NCI-H446 treated with DMSO at 0.1 percent for 48 hours (cell line): ENCODE measurements at regions not wholly inside any gene's neighbourhood (a gene's known extent, or its start where the extent isn't known, plus 50 kb on each side); places are given as distances from the start of the nearest gene placed in this dataset.
"Not testable (repeated sequence)": the region's sequence is repeated elsewhere in the genome, so short reads cannot be mapped to it uniquely, and the experiment has no call there.

ENCODE experiments used
- DNase-seq: peaks from one replicate; lab custom pipeline; 2025; lab: John Stamatoyannopoulos, UW

- no peak for DNase-seq
Measured at GRCh38 chr18:62442391-62442790, 80.4 kb upstream of the ZCCHC2 start.

- DNase-seq, result no peak
Measured at GRCh38 chr18:62445386-62445917, 77.4 kb upstream of the ZCCHC2 start.

GRCh38 chr18:62446511-62446910, 76.3 kb upstream of the ZCCHC2 start:
- DNase-seq, result no peak

GRCh38 chr18:62447652-62448051, 75.2 kb upstream of the ZCCHC2 start:
- no peak for DNase-seq

GRCh38 chr18:62448426-62448825, 74.4 kb upstream of the ZCCHC2 start:
- DNase-seq, result no peak

- DNase-seq, result no peak
Measured at GRCh38 chr18:62449490-62450104, 73.2 kb upstream of the ZCCHC2 start.

- no peak for DNase-seq
Measured at GRCh38 chr18:62450175-62450545, 72.7 kb upstream of the ZCCHC2 start.

GRCh38 chr18:62450546-62451410, 72.0 kb upstream of the ZCCHC2 start:
- peak; percentile 86 for DNase-seq

GRCh38 chr18:62452280-62452831, 70.5 kb upstream of the ZCCHC2 start:
- no peak for DNase-seq

GRCh38 chr18:62453864-62454263, 69.0 kb upstream of the ZCCHC2 start:
- DNase-seq, result no peak

- no peak for DNase-seq
Measured at GRCh38 chr18:62454527-62454926, 68.3 kb upstream of the ZCCHC2 start.

GRCh38 chr18:62455222-62455621, 67.6 kb upstream of the ZCCHC2 start:
- DNase-seq, result no peak

- no peak for DNase-seq
Measured at GRCh38 chr18:62457877-62458276, 64.9 kb upstream of the ZCCHC2 start.

- no peak for DNase-seq
Measured at GRCh38 chr18:62458346-62458745, 64.5 kb upstream of the ZCCHC2 start.

- DNase-seq, result peak; percentile 4
Measured at GRCh38 chr18:62458868-62459716, 63.7 kb upstream of the ZCCHC2 start.

- DNase-seq, result no peak
Measured at GRCh38 chr18:62460851-62461300, 61.9 kb upstream of the ZCCHC2 start.

GRCh38 chr18:62461591-62461990, 61.2 kb upstream of the ZCCHC2 start:
- no peak for DNase-seq

- no peak for DNase-seq
Measured at GRCh38 chr18:62464266-62464665, 58.6 kb upstream of the ZCCHC2 start.

- DNase-seq, result not testable (repeated sequence)
Measured at GRCh38 chr18:62469131-62469530, 53.7 kb upstream of the ZCCHC2 start.
